Lower leg skin (tissue), 4 donors: ENCODE measurements at regions not wholly inside any gene's neighbourhood (a gene's known extent, or its start where the extent isn't known, plus 50 kb on each side); places are given as distances from the start of the nearest gene placed in this dataset.

Source experiments
- DNase-seq, 2 donors: peaks; one replicate each; pipeline ENCODE4 v3.0.0-alpha.2; 2019; ENCODE audit warnings: low spot score in 2 of 2
- H3K4me3 ChIP-seq: fragments of 200-600 bp; sonication (generic); 2 replicates; pipeline ENCODE4 v1.5.1; 2017; ENCODE audit warnings: mild to moderate bottlenecking, low read depth; ENCODE audit not compliant: poor library complexity, severe bottlenecking
- CTCF ChIP-seq, 3 donors: fragments of 450-650 bp; IDR thresholded peaks; one replicate each; pipeline ENCODE4 v1.5.1; 2016; ENCODE audit warnings: antibody characterized with exemption in 3 of 3, mild to moderate bottlenecking in 3 of 3, moderate library complexity in 2 of 3
- POLR2A ChIP-seq, 2 donors: fragments of 450-650 bp; IDR thresholded peaks; one replicate each; pipeline ENCODE4 v1.6.1; 2016 to 2017; ENCODE audit warnings: antibody characterized with exemption in 2 of 2, mild to moderate bottlenecking in 1 of 2, moderate library complexity in 1 of 2
- WGBS, 2 donors: methylation state at CpG; one replicate each; pipeline ENCODE4 v1.1.5; 2018; 5-methylcytosine and 5-hydroxymethylcytosine counted together
- intact Hi-C: fragments of 100-400 bp; cut with DNase I; formaldehyde crosslinking; loops from one replicate; pipeline ENCODE4 v1.15.0; 2023; ENCODE audit warnings: low total_unique reads

- no peak overlapping the region for H3K4me3 ChIP-seq
- TF ChIP-seq CTCF (IDR thresholded peaks at IDR 0.05) (no peak), POLR2A (IDR thresholded peaks at IDR 0.05) (no peak)
- intact Hi-C loops, result no loop called here
- WGBS, 2 donors, result 74 to 77% methylated on average over 6 of the region's 6 CpGs
- DNase-seq, result no peak
Measured at GRCh38 chr6:21855811-21856455, 262.4 kb downstream of the SOX4 start.

GRCh38 chr6:21856456-21856825 is 262.9 kb downstream of the SOX4 start:
- 0% methylated on average over 1 of the region's 1 CpG for WGBS, 2 donors
- no peak for DNase-seq
- intact Hi-C loops, result no loop called here
- TF ChIP-seq CTCF (IDR thresholded peaks at IDR 0.05) (no peak), POLR2A (IDR thresholded peaks at IDR 0.05) (no peak)
- no peak overlapping the region for H3K4me3 ChIP-seq

GRCh38 chr6:21856844-21857243 is 263.3 kb downstream of the SOX4 start:
- intact Hi-C loops, result no loop called here
- no peak overlapping the region for H3K4me3 ChIP-seq
- 86 to 87% methylated on average over 3 of the region's 3 CpGs for WGBS, 2 donors
- no peak for TF ChIP-seq POLR2A (IDR thresholded peaks at IDR 0.05)
- TF ChIP-seq CTCF (IDR thresholded peaks at IDR 0.05), result no peak
- no peak for DNase-seq

- no peak for DNase-seq
- 79 to 82% methylated on average over 1 of the region's 1 CpG for WGBS, 2 donors
- TF ChIP-seq POLR2A (IDR thresholded peaks at IDR 0.05), result no peak
- TF ChIP-seq CTCF (IDR thresholded peaks at IDR 0.05), result no peak
- intact Hi-C loops, result no loop called here
- no peak overlapping the region for H3K4me3 ChIP-seq
Measured at GRCh38 chr6:21858076-21858475, 264.5 kb downstream of the SOX4 start.

- H3K4me3 ChIP-seq, result no peak overlapping the region
- intact Hi-C loops, result no loop called here
- WGBS, 2 donors, result 90 to 93% methylated on average over 6 of the region's 6 CpGs
- no peak for TF ChIP-seq POLR2A (IDR thresholded peaks at IDR 0.05)
- TF ChIP-seq CTCF (IDR thresholded peaks at IDR 0.05), result no peak
- no peak for DNase-seq
Measured at GRCh38 chr6:21859193-21859735, 265.7 kb downstream of the SOX4 start.

GRCh38 chr6:21861942-21862341 is 268.4 kb downstream of the SOX4 start:
- 96 to 97% methylated on average over 8 of the region's 8 CpGs for WGBS, 2 donors
- DNase-seq, result no peak
- no peak overlapping the region for H3K4me3 ChIP-seq
- intact Hi-C loops, result no loop called here
- TF ChIP-seq POLR2A (IDR thresholded peaks at IDR 0.05) (no peak), CTCF (IDR thresholded peaks at IDR 0.05) (no peak)
